ENCODE measurements at regions not wholly inside any gene's neighbourhood (a gene's known extent, or its start where the extent isn't known, plus 50 kb on each side); places are given as distances from the start of the nearest gene placed in this dataset.

DNA sequence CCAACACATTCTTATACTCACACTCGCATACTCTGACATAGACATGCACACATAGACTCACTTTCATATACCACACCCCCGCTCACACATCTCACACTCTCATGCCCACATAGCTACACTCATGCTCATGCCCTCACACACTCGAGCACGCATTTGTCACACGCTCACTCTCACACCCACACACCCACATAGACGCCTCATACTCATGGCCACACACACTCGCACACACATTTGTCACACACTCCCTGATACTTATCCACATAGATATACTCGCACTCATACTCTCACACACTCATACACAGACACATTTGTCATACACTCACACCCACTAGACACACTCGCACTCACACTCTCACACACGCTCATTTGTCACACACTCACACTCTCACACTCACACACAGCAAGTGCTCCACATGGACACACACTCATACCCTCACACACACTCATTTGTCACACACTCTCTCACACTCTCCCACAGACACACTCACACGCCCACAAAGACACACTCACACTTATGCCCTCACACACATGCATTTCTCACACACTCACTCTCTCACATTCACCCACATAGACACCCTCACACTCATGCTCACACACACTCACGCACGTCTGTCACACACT is 50.9 kb downstream of the TNP1 start:
- no peak for DNase-seq

DNA sequence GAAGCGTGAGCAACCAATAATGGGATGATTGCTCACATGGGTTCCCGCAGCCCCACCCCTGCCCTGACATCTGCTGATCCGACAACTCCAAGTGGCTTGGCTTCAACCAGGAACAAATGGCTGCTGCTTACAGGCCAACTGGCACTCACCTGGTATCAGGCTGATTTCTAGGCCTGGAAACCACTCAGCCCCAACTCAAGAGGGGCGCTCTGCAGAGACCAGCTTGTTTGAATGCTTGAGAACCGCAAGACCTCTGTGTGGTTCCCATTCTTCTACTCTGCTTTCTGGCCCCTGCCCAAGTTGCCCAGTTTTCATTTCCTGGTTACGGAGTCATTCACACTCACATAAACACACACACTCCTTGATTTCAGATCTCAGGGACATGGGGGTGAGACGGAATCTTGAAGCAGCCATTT is 52.0 kb downstream of the TNP1 start:
- DNase-seq = no peak

DNA sequence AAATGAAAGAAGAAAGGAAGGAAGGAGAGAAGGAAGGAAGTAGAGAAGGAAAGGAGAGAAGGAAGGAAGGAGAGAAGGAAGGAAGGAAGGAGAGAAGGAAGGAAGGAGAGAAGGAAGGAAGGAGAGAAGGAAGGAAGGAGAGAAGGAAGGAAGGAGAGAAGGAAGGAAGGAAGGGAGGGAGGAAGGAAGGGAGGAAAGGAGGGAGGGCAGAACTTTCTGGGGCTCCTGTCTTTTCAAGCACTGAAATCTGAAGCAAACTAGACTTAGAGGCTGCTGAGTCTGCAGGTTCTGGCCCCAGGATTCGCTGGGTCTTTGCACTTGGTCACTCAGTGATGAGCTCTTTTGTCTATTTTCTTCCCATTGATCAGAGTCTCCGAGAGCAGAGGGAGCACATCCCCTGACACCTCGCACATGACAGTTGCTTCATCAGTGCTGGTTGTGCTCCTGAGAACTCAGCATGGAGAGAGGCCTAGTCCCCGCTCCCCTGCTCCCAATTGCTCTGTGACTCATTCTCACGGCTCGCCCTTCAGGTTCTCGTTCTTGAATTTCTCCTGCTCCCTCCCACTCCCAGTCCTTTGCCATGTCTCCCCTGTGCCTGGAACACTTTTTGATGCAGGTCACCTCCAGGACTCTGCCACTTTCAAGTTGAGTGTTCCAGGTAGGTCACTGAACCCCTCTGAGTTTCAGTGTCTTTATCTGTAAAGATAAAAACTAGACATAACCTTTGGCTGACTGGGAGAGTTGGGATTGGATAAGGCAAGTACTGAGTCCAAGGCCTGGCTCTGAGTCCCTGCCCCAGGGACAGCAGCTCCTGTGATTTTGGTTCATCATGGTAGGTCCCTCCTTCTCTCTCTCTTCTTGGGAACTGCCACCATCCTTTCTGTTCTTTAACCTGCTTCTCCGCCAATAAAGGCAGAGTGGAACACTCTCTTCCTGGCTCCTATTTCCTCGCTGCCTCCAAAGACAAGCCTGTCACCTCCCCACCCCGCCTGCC is 55.2 kb downstream of the TNP1 start:
- no peak for DNase-seq

DNA sequence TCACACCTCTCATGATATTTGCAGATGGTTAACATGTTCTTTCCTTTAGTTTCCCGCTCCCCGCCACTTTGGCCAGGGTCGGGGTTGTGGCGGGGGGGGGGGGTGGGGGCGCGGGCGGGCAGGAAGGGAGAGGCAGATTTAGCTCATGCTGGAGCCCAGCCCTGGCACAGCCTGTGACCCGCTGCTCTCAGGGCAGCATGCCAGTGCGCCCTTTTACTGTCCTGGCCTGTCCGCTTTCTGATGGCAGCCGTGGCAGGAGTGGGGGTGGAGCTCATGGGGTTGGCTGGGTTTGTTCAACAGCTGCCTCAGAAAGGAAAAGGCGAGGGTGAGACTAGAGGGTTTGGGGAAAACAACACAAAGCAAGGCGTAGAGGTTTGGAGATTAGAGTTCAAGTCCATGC is 56.1 kb downstream of the TNP1 start:
- peak in 1 of 56 donors; percentile 17 for DNase-seq

DNA sequence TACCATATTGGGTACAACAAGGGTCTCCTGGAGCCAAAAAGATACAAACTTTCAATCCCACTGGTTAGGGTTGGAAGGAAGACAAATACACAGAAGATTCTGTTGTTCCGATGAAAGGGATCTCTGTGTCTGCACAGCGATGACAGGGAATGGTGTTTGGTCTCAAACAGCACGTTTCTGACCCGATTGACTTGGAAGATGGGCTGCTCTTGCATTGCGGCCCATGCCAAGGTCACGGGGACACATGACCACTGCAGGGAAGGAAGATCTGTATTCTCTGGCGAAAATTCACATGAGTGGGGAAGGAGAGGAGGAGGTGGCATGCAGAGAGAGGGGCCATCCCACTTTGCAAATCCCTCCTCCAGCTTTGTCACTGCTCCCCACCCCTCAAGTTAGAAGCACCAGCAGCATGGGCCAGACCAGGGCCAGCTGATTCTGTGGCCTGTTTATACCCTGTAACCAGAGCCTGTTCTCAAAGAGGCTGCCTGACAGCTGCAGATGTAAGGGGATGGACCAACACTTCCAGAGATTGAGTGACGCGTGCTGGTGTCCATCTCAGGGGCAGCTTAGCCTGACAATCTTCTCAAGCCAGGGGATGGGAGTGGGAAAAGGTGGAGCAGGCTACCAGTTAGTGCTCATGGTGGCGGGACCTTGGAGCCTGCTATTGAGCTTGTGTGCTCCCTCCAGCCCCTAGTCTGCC is 57.2 kb downstream of the TNP1 start:
- peak in 1 of 56 donors; percentile 20 for DNase-seq

DNA sequence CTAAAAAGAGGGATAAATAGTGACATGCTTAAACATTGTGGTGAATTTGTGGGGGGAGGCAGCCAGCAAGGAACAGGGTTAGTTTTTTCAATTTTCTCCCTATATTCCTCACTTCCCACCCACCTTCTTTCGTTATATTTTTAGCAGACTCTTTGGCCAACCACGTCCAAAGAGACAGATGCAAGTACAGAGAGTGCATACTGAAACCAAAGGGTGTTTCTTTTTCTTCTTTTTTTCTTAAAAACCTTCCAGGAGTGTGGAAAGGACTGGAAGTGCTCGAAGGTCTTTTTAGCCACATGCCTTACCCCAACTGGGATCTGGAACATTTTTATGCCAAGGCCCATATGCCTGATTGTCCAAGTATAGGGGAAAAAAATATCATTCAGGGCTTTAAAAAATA is 59.0 kb downstream of the TNP1 start:
- DNase-seq = no peak

DNA sequence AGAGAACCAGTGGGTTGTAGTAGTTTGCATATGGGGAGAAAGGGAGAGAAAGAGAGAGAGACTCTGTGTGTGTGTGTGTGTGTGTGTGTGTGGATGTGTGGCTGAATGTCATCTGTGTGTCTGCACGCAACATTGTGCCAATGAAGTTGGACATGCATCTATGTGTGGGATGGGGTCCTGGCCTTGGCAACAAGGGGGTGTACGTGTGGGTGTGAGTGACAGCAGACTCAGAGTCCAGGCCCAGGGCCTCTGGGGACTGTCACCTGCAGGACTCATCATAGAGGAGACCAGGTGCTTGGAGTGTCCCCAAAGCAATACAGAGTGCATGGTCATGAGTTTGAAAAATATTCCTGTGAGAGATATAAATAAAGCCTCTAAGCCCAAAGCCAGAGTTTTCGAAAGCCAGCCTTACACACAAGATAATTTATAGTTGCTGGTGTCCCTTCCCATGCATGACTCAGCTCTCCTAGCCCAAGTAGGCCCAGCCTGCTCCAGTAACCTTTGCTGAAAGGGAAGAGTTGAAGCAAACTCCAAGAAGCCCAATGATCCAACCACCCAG is 59.9 kb downstream of the TNP1 start:
- DNase-seq = no peak

DNA sequence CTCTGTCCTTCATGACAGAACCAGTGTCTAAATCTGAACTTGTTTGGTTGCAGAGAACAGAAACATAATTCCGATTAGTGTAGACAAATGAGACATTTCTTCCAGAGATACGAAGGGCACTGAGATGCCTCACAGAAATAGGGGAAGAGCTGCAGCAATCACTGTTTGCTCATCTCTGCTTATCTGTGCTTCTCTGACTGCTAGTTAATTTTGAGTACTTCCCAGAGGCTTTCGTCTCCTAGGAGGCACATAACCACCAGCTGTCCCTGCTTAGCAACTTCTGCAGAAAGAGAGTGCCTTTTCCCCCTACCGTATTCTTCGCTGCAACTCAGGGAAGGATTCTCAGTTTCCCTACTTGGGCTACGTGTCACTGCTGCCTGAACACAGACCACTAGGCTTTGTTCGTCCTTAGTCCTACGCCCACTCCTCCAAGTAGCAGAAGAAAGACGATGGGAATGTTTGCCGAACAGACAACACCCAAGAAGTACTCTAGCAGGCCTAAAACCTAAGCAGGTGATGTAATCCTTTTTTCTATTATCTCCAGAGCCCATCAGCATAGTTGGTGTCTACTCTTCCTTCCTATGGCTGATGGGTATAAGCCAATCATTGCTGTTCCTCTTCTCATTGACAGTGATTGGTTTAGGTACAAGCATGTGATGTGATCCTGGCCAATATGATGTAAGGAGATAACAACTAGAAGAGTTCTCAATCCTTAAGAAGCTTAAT is 63.6 kb downstream of the TNP1 start:
- peak in 3 of 56 donors; percentile 22 to 41 (median 29) for DNase-seq

DNA sequence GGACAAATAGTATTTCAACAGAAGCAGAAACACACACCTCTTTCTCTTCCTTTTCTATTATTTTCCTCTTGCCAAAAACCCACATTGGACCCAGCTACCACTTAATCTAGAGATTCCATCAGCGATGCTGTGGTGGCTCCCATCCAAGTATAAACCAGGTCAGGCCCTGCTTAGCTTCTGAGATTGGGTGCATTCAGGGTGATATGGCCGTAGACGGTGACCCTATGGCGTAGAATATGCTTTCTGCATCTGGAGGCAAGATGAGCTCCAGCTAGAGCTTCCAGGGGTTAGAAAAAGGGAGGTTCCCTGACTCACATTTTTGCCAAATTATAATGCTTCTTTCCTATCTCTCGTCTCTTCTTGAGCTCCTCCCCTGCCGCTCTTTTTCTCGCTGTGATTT is 66.5 kb downstream of the TNP1 start:
- DNase-seq = no peak

DNA sequence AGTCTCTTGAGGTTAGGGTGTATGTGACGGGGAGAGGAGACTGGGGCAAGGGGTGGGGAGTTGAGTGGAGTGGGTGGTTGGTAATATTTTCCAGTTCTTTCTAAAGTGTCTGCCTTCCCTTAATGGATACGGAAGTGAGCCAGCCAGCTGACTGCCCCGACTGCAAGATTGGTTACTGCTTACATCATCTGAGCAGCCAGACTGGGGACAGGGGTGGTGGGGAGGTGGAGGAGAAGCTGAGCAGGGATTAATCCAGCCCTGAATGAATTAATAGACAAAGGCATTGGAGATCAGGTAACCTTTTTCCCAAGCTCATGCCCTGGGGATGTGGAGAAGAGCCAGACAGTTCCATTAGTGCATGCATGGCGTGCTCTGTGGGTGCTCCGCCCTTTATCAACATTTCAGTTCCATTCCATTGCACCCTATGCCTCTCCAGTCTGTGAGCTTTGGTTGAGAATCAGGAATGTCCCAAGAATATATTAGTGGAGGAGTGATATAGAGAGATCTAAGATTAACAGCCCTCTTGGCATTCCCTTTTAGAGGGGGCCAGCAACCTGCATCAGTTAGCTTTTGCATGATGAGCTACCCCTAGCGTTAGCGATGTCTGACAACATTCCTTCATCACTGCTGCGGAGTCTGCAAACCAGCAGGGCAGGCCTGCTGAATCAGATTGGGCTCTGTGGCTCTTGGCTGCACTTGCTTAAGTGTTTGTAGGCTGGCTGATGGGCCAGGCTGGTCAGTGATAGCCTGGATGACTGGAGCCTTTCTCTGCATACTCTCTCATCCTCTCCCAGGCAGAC is 67.4 kb downstream of the TNP1 start:
- peak in 1 of 56 donors; percentile 3 for DNase-seq

DNA sequence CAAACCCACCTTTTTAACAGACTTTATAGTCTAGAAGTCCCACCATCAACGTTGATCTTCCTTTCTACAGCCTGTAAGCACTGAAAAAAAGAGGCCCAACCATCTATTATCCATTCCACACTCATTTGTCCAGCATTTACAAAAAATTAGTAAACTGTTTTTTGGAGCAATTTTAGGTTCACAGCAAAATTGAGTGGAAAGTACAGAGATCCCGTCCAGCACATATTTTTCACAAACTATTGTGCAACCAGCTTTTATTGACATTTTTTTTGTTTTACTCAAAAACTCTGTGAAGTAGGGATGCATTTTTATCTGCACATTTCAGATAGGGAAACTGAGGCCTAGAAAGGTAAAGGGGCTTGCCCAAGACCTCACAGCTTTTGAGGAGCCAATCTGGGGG is 68.6 kb downstream of the TNP1 start:
- DNase-seq = no peak

DNA sequence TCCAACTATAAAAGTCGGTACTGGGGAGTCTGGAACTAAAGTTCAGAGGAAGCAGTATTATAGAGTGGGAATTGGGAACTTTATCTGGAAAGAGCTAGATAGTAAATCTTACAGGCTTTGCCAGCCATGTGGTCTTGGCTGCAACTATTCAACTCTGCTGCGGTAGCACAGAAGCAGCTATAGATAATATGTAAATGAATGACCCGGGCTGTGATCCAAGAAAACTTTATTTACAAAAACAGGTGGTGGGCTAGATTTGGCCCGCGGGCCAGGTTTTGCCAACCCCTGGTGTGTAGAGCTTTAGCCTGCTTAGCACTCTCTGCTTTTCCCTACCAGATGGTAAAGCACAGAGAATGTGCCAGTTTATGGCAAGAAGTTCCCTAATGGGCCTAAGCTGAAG is 70.8 kb downstream of the TNP1 start:
- no peak for DNase-seq

DNA sequence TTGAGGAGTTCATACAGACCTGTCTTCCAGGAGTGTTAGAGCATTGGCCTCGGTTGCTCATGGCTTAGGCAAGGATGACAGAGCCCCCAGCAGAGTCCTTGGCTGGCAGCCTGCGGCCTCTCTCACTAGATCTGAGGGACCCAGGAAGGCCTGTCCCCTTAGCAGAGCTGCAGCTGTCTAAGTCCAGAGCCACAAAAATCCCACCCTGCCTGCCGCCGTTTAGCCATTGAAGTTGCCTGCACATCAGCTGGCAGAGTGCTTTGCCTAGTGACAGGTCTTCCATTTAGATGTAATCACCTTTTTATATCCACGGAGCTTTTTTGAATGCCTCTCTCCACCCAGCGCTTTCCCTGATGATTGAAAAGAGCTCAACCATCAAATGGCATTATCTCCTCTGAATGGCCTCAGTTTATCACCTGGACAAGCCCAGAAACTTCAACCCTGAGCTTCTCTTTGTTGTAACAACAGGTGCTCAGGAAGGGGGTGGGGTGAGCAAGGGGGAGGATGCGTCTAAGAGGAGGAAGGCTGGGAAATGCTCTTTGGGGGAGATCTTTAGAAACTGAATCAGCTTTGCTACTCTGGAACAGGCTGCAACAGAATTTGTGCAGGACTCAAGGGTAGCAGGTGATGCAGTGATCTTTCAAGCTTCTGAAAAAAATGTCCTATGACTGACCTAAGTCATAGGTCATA is 71.9 kb downstream of the TNP1 start:
- no peak for DNase-seq

DNA sequence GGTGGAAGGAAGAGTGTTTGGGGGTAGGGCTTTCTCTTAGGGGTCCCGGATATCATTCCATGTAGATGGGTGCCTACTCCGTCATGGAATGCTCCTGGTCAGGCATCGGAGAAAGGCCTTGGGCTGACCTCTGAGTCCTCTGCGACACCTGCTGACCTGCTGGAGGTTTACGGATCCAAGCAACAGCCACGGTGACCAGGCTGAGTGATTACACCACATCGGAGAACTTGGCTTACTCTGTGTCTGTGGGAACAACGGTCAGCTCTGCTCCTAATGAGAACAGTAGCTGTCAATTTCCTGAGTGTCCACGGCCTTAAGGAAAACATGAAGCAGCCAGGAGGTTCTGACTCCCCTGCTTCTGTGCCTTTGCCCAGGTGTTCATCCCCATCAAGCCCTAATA is 73.2 kb downstream of the TNP1 start:
- DNase-seq = no peak

DNA sequence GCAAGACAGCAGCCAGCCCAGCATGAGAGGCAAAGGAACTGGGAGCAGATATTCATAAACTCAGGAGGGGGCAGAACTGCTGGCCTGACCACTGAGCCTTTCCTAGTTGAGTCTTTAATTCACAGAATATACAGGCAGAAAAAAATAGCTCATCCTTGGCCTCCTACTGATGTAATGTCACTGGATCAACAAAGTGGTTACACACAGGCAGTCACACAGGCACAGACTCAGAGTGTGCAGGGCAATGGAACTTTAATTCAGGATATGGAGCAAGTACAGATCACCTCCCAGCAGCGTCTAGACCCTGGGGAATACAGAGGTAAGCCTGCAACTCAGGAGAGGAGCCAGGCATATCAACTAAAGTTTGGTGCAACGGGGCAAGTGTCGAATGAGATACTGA is 75.4 kb downstream of the TNP1 start:
- no peak for DNase-seq

DNA sequence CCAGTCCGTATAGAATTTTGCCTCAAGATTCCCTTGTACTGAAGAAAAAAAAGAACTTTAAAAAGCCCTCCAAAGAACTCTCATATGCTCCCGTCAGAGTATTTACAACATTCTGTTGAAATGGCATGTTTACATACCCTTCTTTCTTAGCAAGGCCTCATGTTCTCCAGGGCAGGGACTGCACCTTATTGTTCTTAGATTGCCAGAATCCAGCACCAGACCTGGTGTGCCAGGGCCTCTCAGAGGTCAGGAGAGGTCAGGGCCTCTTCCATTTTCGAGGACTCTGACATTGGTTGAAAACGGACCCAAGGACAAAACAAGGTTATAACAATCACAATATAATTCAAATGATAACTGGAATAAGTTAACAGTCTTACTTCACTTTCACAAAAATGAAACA is 78.2 kb downstream of the TNP1 start:
- no peak for DNase-seq

DNA sequence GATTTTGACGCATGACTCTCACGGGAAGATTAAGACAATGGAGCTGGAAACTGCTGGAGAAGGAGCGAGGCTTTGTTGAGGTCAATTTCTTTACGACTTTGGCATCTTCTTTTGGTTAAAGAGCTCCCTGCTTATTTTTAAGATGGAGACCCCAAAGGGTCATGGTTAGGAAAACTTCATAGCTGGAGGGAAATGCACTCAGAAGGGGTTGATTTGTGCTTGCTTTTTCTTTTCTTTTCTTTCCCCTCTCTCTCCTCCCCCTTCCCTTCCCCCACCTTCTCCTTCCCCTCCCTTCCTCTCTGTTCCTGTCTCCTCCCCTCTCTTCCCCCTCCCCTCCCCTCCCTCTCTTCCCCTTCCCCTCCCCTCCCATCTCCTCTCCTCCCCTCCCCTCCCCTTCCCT is 79.0 kb downstream of the TNP1 start:
- no peak for DNase-seq

DNA sequence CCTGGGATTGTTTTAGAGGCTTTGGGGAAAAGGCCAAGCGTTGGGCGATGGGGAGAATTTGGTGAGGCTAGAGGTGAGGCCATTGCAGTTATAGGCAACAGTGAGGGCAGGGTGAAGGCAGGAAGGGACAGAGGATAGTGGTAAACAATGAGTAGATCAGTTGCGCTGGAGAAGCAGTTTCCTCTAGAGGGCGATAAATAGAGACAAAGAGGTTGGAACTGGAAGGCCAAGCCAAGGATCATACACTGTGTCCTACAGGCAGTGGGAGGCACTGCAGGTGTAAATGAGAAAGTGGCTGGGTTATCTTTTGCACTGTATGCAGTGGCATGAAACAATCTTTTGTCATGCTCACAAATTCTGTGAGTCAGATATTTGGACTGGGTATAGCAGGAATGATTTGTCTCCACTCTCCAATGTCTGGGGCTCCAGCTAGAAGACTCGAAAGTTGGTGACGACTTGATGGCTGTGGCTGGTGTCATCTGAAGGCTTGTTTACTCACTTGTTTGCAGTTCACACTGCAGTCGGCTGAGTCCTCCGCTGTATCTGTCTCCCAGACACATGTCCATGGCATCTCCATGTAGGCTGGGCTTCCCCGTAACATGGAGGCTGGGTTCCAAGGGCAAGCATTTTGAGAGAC is 82.1 kb downstream of the TNP1 start:
- no peak for DNase-seq

All from amygdala (tissue), 56 donors.